Cerebellar cortex (tissue), 1 donor: ENCODE measurements at regions not wholly inside any gene's neighbourhood (a gene's known extent, or its start where the extent isn't known, plus 50 kb on each side); places are given as distances from the start of the nearest gene placed in this dataset.

Experiments used
- DNase-seq: peaks from one replicate; pipeline ENCODE4 v3.0.0-alpha.2; 2015; ENCODE audit warnings: low spot score

DNA sequence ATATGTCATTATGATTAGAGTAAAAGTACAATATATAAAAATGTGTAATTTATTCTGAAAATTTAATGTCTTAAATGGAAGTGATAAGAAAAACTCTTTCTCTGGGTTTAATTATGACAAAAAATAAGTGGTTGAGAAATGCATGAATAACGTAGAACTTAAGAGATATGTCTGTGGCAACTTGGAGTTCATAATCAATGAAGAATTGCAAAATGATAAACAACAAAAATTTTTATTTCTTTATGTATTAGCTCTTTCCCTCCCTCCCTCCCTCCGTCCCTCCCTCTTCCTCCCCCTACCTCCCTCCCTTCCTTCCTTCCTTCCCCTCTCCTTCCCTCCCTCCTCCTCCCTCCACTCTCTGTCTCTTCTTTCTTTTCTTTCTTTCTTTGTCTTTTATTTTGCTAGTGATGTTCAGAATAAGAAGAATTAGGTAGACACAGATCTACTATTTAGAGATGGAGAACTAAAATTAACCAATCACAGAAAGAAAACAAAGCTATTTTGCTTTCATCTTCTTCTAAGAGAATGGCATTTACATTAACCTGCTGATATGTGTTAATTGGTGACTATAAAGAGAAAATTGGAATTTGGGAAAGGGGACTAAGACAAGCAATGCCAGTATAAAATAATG, 96.3 kb upstream of the PDC start:
- no peak for DNase-seq

DNA sequence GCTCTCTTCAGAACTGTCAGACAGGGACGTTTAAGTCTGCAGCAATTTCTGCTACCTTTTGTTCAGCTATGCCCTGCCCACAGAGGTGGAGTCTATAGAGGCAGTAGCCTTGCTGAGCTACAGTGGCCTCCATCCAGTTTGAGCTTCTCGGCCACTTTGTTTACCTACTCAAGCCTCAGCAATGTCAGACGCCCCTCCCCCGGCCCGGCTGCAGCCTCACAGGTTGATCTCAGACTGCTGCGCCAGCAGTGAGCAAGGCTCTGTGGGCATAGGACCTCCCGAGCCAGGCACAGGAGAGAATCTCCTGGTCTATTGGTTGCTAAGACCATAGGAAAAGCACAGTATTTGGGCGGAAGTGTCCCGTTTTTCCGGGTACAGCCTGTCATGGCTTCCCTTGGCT, 89.9 kb upstream of the PDC start:
- DNase-seq: no peak

DNA sequence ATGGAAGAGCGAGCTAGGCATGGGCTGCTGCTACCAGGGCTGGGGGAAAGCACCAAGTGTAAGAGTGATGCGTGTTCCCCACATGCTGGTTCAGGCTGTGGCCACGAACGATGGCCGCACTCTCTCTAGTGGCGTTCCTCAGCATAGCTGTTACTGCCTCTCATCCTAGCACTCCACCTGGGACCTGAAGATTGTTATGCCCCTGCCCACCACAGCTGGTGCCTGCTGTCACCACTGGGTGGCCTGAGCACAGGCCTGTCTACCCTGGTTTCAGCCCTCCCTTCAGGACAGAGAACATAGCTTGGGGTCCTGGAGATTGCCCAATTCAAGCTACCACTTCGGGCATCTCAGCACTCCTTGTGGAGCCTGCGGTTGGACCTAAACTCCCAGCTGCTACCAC, 80.1 kb upstream of the PDC start:
- DNase-seq: no peak

DNA sequence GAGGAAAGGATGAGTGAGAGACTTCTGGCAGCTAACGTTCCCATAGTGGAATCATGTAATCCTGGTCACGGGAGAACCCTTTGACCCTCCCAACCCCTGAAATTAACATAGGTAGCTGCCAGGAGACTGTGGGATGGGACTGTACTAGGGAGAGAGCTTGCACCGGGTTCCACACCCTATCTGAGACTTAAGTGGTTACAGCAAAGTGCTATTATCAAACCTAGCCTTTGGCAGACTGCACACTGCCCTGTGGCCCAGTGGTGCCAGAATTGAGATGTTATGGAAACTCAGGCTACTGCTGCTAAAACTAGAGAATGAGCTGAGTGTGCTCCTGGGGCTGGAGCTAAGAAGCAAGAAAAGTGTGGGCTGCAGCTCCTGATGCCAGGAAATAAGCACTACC, 79.6 kb upstream of the PDC start:
- no peak for DNase-seq

DNA sequence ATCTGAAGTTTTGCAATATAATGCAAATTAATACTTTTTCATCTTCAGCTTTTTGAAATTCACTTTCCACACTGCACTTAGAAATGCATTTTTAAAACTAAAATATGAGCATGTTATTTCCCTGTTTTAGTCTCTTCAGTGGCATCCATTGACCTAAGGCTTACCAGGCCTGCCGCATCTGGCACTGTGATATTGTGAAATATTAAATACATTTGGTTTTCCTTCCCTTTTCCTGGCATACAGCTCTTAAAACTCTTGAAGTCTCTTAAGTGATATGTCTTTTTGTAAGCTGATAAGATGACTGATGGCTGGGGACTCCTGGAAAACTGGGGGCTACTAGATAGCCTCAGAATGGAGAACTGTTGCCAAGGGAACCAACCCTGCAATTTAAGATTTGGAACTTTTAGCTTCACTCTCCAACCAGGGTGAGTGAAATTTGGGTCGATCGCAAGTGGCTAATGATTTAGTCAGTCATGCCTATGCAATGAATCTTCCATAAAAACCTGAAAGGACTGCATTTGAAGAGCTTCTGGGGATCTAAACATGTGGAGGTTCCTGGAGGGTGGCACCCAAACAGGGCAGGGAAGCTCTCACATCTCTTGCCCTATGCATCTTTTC, 75.5 kb upstream of the PDC start:
- no peak for DNase-seq

DNA sequence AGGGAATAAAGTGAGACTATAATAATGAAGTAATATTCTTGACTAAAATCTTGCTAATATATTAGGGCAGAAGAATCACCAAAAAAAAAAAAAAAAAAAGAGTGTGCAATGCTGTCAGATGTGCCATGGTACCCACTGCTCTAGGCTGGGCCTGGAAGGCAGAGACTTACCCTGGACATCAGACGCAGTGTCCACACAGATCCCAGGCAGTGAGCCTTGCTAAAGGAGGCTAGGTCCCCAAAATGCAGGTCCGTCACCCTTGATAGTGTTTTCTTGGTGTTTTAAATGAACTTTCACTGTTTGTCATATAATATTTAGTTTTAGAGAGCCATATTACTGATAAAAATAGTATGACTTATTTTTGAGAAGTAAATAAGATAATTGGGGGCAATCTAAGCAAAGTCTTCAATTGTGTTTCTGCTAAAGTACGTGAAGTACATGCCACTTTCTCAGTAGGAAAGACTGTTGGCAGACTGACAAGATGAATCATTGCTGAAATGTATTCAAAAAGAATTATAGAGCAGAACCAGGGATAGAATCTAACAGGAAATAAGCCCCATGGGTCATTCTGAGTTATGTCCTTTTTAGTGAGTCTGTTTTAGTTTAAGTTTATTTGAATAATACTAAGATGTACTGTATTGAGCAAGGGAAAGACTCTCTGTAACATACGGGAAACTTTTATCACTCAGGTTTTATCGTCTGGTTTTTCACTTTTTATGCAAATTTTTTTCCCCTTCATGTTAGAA, 74.6 kb upstream of the PDC start:
- peak; percentile 1 for DNase-seq

DNA sequence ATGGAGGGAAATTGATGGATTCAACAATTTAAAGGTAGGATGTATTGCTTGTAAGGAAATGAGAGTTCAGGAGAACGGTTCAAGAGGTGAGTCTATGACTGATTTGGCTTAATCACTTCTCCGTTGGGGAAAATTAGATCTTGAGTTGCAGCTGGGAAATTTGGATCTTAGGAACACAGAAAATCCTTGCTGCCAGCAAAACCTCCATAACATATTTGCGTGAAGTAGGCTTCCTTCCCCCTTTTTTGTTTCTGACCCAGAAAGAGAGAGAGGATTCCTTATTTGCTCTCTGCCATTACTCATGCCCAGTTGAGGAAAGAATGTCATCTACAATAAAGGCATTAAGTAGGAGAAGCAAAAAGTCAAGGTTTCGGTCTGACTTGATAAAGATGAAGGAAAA, 73.5 kb upstream of the PDC start:
- no peak for DNase-seq

DNA sequence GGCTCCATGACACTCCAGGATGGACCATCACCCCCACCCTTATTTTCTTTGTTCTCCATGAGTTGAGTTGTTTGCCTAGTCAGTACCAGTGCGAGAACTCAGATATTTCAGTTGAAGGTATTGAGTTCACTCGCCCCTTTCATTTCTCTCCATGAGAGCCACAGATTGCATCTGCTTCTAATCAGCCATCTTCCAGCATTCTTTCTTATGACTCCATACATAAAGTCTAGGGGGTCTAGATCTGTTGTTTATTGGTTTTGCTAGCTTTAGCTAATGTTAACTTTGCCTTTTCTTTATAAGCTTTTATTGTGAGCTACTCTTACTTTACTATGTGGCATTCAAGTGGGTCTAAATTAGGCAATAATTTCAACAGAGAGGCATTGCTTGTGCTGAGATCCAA, 71.6 kb upstream of the PDC start:
- DNase-seq: no peak

DNA sequence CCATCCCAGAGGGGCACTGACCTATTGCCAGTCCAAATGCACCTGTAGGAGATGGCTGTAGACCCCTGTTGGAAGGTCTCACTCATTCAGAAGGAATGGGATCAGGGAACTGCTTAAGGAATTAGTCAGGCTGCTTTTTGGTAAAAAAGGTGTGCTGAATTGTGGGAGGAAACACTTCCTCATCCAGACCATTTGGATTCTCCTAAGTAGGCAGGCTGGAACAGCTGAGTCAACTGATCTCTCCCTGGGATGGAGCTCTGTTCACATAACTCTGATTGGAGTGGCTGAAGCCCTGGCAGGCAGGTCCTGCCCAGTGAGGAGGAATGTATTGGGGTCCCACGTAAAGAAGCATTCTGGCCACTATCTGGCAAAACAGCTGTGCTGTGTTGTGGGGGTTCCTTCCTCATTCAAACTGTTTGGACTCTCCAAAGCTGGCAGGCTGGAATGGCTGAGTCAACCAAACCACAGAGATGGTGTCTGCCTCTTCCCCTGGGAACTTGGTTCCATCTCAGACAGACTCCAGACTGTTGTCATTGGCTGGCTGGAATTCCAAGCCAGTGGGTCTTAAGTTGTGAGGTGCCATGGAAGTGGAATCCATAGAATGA, 70.7 kb upstream of the PDC start:
- no peak for DNase-seq

DNA sequence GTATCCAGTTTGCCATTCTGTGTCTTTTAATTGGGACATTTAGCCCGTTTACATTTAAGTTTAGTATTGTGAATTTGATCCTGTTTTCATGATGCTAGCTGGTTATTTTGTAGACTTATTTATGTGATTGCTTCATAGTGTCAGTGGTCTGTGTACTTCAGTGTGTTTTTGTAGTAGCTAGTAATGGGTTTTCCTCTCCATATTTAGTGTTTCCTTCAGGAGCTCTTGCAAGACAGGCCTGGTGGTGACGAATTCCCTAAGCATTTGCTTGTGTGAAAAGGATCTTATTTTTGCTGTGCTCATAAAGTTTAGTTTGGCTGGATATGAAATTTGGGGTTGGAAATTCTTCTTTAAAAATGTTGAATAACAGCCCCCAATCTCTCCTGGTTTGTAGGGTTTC, 69.2 kb upstream of the PDC start:
- DNase-seq: no peak

DNA sequence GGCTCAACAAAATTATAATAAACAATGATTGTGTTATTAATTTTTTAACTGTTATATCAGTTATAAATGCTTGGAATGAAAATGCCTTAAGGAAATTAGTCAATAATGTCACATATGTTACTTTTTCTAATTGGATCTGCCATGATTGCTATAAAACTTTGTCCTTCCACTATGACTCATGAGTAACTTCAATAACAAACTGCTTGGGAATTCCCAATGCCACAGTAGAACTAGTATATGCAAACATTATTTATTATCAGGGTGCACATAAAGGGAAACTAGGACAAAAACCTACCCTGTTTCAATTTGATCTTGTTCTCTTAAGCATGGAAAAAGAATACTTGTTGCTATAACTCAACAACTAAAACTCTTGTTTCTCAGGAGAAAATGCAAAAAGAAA, 59.1 kb upstream of the PDC start:
- DNase-seq: no peak

DNA sequence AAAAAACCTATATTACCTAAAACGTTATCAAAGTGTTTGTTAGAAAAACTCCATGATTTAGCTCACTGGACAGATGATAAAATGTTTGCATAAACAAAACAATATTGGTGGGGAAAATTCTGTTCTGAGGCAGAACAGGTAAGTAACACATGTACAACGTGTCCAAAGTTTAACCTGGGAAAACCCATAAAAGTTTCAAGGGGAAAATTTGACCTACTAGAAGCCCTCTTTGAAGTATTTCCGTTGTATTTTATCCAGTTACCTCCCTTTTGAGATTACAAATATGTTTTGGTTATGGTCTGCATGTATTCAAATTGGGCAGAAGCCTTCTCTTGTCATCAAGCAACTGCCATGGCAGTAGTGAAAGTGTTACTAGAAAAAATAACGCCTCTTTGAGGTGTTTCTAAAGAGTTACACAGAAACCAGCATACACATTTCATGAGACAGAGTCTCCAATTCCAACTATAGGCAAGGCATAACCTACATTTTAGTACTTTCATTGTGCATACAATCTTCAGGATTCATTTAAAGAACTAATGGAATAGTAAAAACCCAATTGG, 58.0 kb upstream of the PDC start:
- DNase-seq: no peak

DNA sequence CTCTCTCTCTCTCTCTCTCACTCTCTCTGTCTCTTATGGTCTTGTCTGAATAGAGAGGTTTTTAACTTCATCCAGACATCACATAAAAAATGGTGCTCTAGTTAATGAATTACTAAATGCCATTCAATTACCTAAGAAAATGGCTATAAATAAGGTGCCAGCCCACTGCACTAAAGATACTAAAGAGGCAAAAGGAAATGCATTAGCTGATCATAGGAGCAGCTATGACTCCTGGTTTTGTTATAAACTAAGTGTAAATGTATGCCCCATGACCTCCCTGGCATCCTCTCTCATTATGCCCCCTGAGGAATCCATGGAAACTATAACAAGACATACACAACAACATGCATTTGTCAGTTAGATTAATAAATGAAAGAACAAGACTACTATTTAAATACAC, 57.5 kb upstream of the PDC start:
- no peak for DNase-seq

DNA sequence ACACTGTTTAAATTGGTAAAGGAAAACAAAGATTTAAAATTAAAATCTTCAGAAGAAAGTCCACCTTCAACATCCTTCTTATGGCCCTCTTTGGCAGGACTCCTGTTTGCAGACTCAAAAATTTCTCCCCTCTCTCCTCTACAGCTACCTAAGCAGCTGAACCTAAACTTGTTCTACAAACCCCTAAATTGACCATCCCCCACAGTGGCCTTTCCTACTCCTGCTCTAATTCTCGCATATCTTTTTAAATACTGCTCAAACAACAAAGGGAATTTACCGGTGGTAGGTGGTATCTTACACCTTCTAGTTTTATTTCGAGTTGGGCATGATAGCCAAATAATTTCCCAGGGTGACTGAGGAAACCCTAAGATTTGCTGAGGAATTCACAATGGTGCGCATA, 53.5 kb upstream of the PDC start:
- DNase-seq: no peak

DNA sequence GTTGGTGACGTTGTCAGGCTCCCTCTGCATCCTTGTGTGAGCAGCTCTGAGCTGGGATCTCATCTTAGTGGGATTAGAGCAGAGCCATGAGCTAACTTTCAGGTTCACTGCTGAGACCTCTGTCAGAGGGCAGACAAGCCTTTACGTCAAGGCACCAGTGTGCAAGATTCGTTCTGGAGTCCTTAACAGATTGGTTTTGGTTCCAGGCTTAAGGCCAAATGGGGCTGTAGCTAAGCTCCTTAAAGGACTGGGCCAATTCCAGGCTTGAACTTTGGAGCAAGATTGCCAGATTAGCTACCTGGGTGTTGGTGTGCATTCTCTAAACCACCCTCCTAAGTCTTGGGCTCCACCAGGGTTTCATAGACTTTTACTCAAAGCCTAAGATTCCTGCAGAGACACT, 52.6 kb upstream of the PDC start:
- no peak for DNase-seq

DNA sequence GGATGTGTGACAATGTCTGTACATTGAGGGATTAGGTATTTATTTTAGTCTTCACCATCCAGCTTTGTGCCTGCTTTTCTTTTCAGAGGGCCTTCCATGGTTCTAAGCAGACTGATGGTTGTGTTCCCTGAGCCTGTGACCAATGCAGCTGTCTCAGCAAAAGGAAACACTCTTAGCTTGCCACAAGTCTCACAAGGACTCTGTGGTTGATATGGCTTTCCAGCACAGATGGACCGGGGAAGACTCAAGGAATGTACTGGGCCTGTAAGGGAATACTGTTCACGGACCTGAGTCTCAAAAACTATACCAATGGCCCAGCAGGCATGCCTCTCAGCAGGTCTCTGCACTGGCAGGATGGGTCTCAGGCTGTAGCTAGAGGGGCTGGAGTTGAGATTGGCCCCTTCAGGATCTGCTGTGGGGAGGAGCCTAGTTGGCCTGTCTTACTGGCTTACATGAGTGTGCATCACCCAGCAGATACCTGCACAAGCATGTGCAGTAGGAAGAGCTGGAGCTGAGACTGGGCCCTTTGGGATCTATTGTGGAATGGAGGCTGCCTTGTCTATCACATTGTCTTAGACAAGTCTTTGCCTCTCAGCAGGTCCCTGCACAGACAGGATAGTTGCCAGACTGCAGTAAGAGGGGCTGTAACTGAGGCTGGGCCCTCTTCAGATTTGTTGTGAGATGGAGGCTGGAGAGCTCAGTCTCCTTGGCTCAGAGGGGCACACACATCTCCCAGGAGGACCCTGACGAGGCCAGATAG, 52.0 kb upstream of the PDC start:
- DNase-seq: no peak

DNA sequence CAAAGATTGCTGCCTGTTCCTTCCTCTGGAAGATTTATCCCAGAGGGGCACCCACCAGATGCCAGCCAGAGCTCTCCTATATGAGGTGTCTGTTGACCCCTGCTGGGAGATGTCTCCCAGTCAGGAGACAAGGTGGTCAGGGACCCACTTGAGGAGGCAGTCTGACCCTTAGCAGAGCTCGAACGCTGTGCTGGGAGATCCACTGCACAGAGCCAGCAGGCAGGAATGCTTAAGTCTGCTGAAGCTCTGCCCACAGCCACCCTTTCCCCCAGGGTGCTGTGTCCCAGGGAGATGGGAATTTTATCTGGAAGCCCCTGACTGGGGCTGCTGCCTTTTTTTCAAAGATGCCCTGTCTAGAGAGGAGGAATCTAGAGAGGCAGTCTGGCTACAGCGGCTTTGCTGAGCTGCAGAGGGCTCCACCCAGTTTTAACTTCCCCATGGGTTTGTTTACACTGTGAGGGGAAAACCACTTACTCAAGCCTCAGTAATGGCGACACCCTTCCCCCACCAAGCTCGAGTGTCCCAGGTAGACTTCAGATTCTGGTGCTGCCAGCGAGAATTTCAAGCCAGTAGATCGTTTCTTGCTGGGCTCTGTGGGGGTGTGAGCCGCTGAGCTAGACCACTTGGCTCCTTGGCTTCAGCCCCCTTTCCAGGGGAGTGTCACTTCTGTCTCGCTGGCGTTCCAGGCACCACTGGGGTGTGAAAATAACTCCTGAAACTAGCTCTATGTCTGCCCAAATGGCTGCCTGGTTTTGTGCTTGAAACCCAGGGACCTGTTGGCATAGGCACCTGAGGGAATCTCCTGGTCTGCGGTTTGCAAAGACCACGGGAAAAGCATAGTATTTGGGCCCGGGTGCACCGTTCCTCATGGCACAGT, 51.1 kb upstream of the PDC start:
- no peak for DNase-seq
